Left ventricle myocardium inferior (tissue), 1 donor: ENCODE measurements at regions not wholly inside any gene's neighbourhood (a gene's known extent, or its start where the extent isn't known, plus 50 kb on each side); places are given as distances from the start of the nearest gene placed in this dataset.

Source experiments
- DNase-seq: peaks from one replicate; pipeline ENCODE4 v3.0.0-alpha.2; 2020
- H3K27ac ChIP-seq: fragments of 200-600 bp; replicated peaks from 2 replicates; pipeline ENCODE4 v1.8.0; 2021
- H3K27me3 ChIP-seq: fragments of 200-600 bp; 2 replicates; pipeline ENCODE4 v1.8.0; 2021; ENCODE audit warnings: low read depth
- H3K36me3 ChIP-seq: fragments of 200-600 bp; 2 replicates; pipeline ENCODE4 v1.8.0; 2021
- H3K4me1 ChIP-seq: fragments of 200-600 bp; 2 replicates; pipeline ENCODE4 v1.8.0; 2021
- H3K4me3 ChIP-seq: fragments of 200-600 bp; 2 replicates; pipeline ENCODE4 v1.8.0; 2021; ENCODE audit warnings: mild to moderate bottlenecking, moderate library complexity
- H3K9me3 ChIP-seq: fragments of 200-600 bp; replicated peaks from 2 replicates; pipeline ENCODE4 v1.8.0; 2021
- intact Hi-C: fragments of 100-400 bp; cut with micrococcal nuclease; formaldehyde crosslinking; loops from one replicate; pipeline ENCODE4 v1.11.0; 2022
- TF ChIP-seq, protein P1 (sequence below): fragments of 200-600 bp; IDR thresholded peaks from 2 replicates; pipeline ENCODE4 v1.8.0; 2021; ENCODE audit warnings: antibody characterized with exemption, mild to moderate bottlenecking, borderline replicate concordance
- donor health status: DM: no; HTN: yes; CAD: no; lungs with severe emphysema.

DNA sequence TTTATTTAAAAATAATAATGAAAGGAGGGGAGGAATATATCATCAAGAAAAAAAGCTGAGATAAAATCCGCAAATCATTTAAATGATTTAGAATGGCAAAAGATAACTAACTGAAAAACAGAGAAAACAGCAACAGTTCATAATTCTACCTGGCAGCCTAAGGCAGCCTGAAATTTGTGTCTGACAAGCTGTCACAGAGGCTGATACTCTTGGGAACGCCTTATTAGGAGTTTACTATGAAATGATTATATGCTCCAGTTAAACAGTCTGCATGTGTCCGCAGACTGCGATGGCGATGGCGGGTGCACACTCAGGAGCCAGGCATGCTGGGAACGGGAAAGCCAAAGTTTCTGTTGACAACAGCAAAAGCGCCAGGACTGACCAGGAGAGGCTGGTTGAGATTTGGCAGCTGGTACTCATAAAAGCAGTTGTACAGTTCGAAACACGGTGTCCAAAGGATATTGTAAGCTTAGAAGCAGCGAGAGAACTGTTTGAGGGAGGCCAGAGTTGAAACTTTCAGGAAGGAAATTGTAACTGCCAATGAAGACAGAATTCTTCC lies 172.9 kb upstream of the MPPED2 start:
- H3K9me3 ChIP-seq: peaks cover 20% of the 10 kb centered on the region

DNA sequence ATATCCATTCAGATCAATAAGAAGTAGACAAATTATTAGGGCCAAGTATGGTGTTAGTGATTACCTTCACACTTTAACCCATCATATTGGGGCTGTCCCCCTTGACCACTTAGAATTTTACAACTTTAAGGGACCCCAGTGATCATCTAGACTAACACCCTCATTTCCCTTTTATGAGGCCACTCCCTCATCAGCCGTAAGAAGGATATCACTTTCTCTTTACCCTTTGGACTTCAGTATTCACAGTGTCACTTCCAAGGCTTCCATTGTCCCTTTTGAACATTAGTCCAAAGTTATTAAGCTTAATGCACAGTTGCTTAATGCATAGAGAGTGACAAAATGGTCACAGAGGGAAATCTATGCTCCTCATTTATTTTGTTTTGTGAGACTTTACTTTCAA lies 172.4 kb upstream of the MPPED2 start:
- DNase-seq: no peak
- no peaks in the 10 kb centered on the region for H3K36me3 ChIP-seq
- H3K4me3 ChIP-seq: no peak overlapping the region
- intact Hi-C loops: no loop called here
- peak overlapping the region; percentile 21 for H3K27ac ChIP-seq
- peaks cover 20% of the 10 kb centered on the region for H3K9me3 ChIP-seq
- no peaks in the 10 kb centered on the region for H3K27me3 ChIP-seq
- TF ChIP-seq, protein P1, sequence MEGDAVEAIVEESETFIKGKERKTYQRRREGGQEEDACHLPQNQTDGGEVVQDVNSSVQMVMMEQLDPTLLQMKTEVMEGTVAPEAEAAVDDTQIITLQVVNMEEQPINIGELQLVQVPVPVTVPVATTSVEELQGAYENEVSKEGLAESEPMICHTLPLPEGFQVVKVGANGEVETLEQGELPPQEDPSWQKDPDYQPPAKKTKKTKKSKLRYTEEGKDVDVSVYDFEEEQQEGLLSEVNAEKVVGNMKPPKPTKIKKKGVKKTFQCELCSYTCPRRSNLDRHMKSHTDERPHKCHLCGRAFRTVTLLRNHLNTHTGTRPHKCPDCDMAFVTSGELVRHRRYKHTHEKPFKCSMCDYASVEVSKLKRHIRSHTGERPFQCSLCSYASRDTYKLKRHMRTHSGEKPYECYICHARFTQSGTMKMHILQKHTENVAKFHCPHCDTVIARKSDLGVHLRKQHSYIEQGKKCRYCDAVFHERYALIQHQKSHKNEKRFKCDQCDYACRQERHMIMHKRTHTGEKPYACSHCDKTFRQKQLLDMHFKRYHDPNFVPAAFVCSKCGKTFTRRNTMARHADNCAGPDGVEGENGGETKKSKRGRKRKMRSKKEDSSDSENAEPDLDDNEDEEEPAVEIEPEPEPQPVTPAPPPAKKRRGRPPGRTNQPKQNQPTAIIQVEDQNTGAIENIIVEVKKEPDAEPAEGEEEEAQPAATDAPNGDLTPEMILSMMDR: no peak
- peaks cover 10% of the 10 kb centered on the region for H3K4me1 ChIP-seq

More for the DNA sequence above, 172.9 kb upstream of the MPPED2 start:
- H3K4me1 ChIP-seq: peaks cover 10% of the 10 kb centered on the region
- TF ChIP-seq, protein P1: no peak
- peak overlapping the region; percentile 21 for H3K27ac ChIP-seq
- intact Hi-C loops: no loop called here
- no peak overlapping the region for H3K4me3 ChIP-seq
- no peak for DNase-seq
- H3K36me3 ChIP-seq: no peaks in the 10 kb centered on the region
- no peaks in the 10 kb centered on the region for H3K27me3 ChIP-seq

DNA sequence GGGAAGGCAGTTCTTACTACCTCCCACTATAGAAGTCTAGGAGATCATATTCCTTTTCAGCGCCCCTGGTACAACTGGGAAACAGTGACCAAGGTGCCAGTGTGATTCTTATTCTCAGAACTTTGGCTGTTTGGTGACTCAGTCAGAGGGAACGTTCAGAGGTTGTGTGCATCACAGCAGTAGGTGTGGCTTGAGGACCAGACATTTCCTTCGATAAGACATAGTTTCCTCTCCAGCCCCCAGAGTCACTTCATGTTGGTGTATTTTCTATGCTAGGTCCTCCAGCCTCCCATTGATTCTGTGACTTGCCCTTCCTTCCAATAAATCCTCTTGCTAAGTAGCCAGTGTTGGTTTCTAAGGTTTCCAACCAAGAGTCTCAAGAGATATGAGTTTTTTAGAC lies 171.9 kb upstream of the MPPED2 start:
- no peak for DNase-seq
- peaks cover 10% of the 10 kb centered on the region for H3K4me1 ChIP-seq
- peak overlapping the region; percentile 21 for H3K27ac ChIP-seq
- no peaks in the 10 kb centered on the region for H3K27me3 ChIP-seq
- no peaks in the 10 kb centered on the region for H3K36me3 ChIP-seq
- H3K9me3 ChIP-seq: peaks cover 17% of the 10 kb centered on the region
- TF ChIP-seq, protein P1: no peak
- no peak overlapping the region for H3K4me3 ChIP-seq
- intact Hi-C loops: no loop called here

DNA sequence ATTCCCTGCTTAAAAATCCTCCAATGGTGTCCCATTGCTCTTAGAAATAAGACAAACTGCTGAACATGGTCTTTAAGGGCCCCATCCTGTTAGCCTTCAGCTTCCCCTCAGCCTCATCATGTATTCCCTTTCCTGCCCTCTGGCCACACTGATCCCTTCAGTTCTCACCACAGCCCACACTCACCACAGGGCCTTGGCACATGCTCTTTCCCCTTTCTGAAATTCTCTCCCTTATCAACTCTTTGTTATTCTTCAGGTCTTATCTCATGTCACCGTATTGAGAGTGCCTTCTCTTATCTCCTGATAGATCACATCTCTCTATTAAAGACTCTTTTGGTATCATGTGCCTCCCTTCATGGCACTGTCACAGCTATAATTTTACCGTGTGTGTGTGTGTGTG lies 167.8 kb upstream of the MPPED2 start:
- Histone ChIP-seq H3K27ac (no peak overlapping the region), H3K27me3 (no peaks in the 10 kb centered on the region), H3K9me3 (no peaks in the 10 kb centered on the region), H3K36me3 (no peaks in the 10 kb centered on the region), H3K4me1 (peaks cover 9% of the 10 kb centered on the region), H3K4me3 (no peak overlapping the region)
- TF ChIP-seq, protein P1: no peak
- no peak for DNase-seq
- intact Hi-C loops: no loop called here

DNA sequence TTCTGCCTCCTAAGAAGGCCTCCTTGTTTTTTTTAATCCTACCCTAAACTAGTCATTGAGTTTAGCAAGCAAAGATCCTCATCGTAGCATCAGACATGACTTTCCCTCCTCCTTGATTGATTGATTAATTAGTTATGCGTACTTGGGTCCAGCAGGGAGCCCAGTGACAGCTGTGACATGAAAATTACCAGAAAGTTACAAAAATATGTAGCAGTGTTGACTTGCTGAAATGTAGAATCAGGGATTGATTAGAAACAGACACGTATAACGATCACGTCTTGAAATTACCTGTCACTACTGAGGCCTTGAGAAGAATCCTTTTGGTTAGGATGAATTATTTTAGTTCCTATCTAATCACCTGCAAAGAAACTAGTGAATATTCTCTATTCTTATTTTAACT lies 167.4 kb upstream of the MPPED2 start:
- TF ChIP-seq, protein P1: no peak
- intact Hi-C loops: no loop called here
- H3K9me3 ChIP-seq: peaks cover 3% of the 10 kb centered on the region
- no peak for DNase-seq
- no peak overlapping the region for H3K27ac ChIP-seq
- no peaks in the 10 kb centered on the region for H3K36me3 ChIP-seq
- H3K27me3 ChIP-seq: no peaks in the 10 kb centered on the region
- H3K4me3 ChIP-seq: no peak overlapping the region
- peaks cover 4% of the 10 kb centered on the region for H3K4me1 ChIP-seq
